Natural killer cell treated with Interleukin-12 subunit alpha and Interleukin-12 subunit beta and Interleukin-15 and Interleukin-18, amount 100 ng/mL, for 72 hours (primary cell): ENCODE measurements at regions not wholly inside any gene's neighbourhood (a gene's known extent, or its start where the extent isn't known, plus 50 kb on each side); places are given as distances from the start of the nearest gene placed in this dataset.

Source experiments
- ATAC-seq, 2 donors: fragments of 150-1000 bp; cut with Tn5 transposase in 1 of 2; sonication (Bioruptor Pico), chemical (Tn5 transposase) in 1 of 2; 2 replicates each; pipeline ENCODE4 v1.10.0; 2021
- DNase-seq: peaks from one replicate; pipeline ENCODE4 v3.0.0; 2022; ENCODE audit warnings: low spot score
- H3K27ac Mint-ChIP-seq, 2 donors: 1 replicate in 1 of 2; 2 replicates in 1 of 2; pipeline ENCODE4 v1.8.0; 2022; ENCODE audit warnings: mixed read lengths in 2 of 2, mild to moderate bottlenecking in 1 of 2, moderate library complexity in 1 of 2
- H3K27me3 Mint-ChIP-seq, 2 donors: 1 replicate in 1 of 2; 2 replicates in 1 of 2; pipeline ENCODE4 v1.8.0; 2022; ENCODE audit warnings: mixed read lengths in 2 of 2
- H3K36me3 Mint-ChIP-seq: one replicate; pipeline ENCODE4 v1.8.0; 2022; ENCODE audit warnings: mixed read lengths
- H3K4me1 Mint-ChIP-seq, 2 donors: 1 replicate in 1 of 2; 2 replicates in 1 of 2; pipeline ENCODE4 v1.8.0; 2022; ENCODE audit warnings: low read depth in 2 of 2, mixed read lengths in 2 of 2, mild to moderate bottlenecking in 1 of 2
- H3K4me3 Mint-ChIP-seq: one replicate; pipeline ENCODE4 v1.8.0; 2022; ENCODE audit warnings: mixed read lengths
- H3K9me3 Mint-ChIP-seq: 2 replicates; pipeline ENCODE4 v1.8.0; 2022; ENCODE audit warnings: mixed read lengths

- no peak for ATAC-seq
- H3K4me3 Mint-ChIP-seq: no peak overlapping the region
- peak overlapping the region in 1 of 2 donors; percentile 16 for H3K27ac Mint-ChIP-seq
- peaks cover 7 to 13% of the 10 kb centered on the region in 2 donors for H3K4me1 Mint-ChIP-seq
- no peak for DNase-seq
- no peaks in the 10 kb centered on the region for H3K9me3 Mint-ChIP-seq
- H3K27me3 Mint-ChIP-seq: no peaks in the 10 kb centered on the region
- no peaks in the 10 kb centered on the region for H3K36me3 Mint-ChIP-seq
Measured at GRCh38 chr2:8190279-8190678, 491.6 kb upstream of the ID2 start.

- peak overlapping the region in 1 of 2 donors; percentile 17 for H3K27ac Mint-ChIP-seq
- DNase-seq (no peak), ATAC-seq (no peak)
- H3K9me3 Mint-ChIP-seq: no peaks in the 10 kb centered on the region
- no peaks in the 10 kb centered on the region for H3K27me3 Mint-ChIP-seq
- no peak overlapping the region for H3K4me3 Mint-ChIP-seq
- peaks cover 7 to 13% of the 10 kb centered on the region in 2 donors for H3K4me1 Mint-ChIP-seq
- H3K36me3 Mint-ChIP-seq: no peaks in the 10 kb centered on the region
Measured at GRCh38 chr2:8191427-8191826, 490.4 kb upstream of the ID2 start.

GRCh38 chr2:8193146-8193545, 488.7 kb upstream of the ID2 start:
- H3K27me3 Mint-ChIP-seq: no peaks in the 10 kb centered on the region
- H3K27ac Mint-ChIP-seq: no peak overlapping the region
- DNase-seq: no peak
- H3K36me3 Mint-ChIP-seq: peaks cover under 1% of the 10 kb centered on the region
- ATAC-seq: no peak
- peaks cover 10 to 14% of the 10 kb centered on the region in 2 donors for H3K4me1 Mint-ChIP-seq
- H3K4me3 Mint-ChIP-seq: no peak overlapping the region
- H3K9me3 Mint-ChIP-seq: no peaks in the 10 kb centered on the region

- Mint-ChIP-seq H3K4me3 (no peak overlapping the region), H3K36me3 (peaks cover 9% of the 10 kb centered on the region), H3K27me3 (no peaks in the 10 kb centered on the region), H3K9me3 (no peaks in the 10 kb centered on the region), H3K27ac (peak overlapping the region in 1 of 2 donors; percentile 14), H3K4me1 (peaks cover 18 to 22% of the 10 kb centered on the region in 2 donors)
- ATAC-seq: no peak
- DNase-seq: no peak
Measured at GRCh38 chr2:8193686-8194615, 487.9 kb upstream of the ID2 start.

- Mint-ChIP-seq H3K9me3 (peaks cover 7% of the 10 kb centered on the region), H3K4me3 (no peak overlapping the region), H3K27ac (no peak overlapping the region), H3K4me1 (peaks cover 17 to 23% of the 10 kb centered on the region in 2 donors), H3K36me3 (peaks cover 19% of the 10 kb centered on the region), H3K27me3 (no peaks in the 10 kb centered on the region)
- DNase-seq (no peak), ATAC-seq (no peak)
Measured at GRCh38 chr2:8195784-8196183, 486.1 kb upstream of the ID2 start.

- Mint-ChIP-seq H3K27me3 (no peaks in the 10 kb centered on the region), H3K9me3 (peaks cover 7% of the 10 kb centered on the region), H3K36me3 (peaks cover 22% of the 10 kb centered on the region), H3K4me1 (peaks cover 21 to 28% of the 10 kb centered on the region in 2 donors), H3K27ac (no peak overlapping the region), H3K4me3 (no peak overlapping the region)
- ATAC-seq: no peak
- DNase-seq: no peak
Measured at GRCh38 chr2:8196316-8196715, 485.5 kb upstream of the ID2 start.

- ATAC-seq (no peak), DNase-seq (no peak)
- Mint-ChIP-seq H3K27ac (no peak overlapping the region), H3K4me3 (no peak overlapping the region), H3K36me3 (peaks cover 22% of the 10 kb centered on the region), H3K4me1 (peaks cover 22 to 23% of the 10 kb centered on the region in 2 donors), H3K9me3 (peaks cover 7% of the 10 kb centered on the region), H3K27me3 (no peaks in the 10 kb centered on the region)
Measured at GRCh38 chr2:8197101-8197500, 484.8 kb upstream of the ID2 start.

- peak overlapping the region in 1 of 2 donors; percentile 26 for H3K27ac Mint-ChIP-seq
- H3K27me3 Mint-ChIP-seq: no peaks in the 10 kb centered on the region
- H3K4me3 Mint-ChIP-seq: no peak overlapping the region
- peaks cover 22% of the 10 kb centered on the region for H3K36me3 Mint-ChIP-seq
- no peak for DNase-seq
- peaks cover 7% of the 10 kb centered on the region for H3K9me3 Mint-ChIP-seq
- ATAC-seq: no peak
- H3K4me1 Mint-ChIP-seq: peaks cover 23 to 28% of the 10 kb centered on the region in 2 donors
Measured at GRCh38 chr2:8197825-8198224, 484.0 kb upstream of the ID2 start.

- H3K27me3 Mint-ChIP-seq: no peaks in the 10 kb centered on the region
- ATAC-seq (no peak), DNase-seq (no peak)
- peaks cover 22% of the 10 kb centered on the region for H3K36me3 Mint-ChIP-seq
- peaks cover 17 to 26% of the 10 kb centered on the region in 2 donors for H3K4me1 Mint-ChIP-seq
- peaks cover 7% of the 10 kb centered on the region for H3K9me3 Mint-ChIP-seq
- H3K27ac Mint-ChIP-seq: peak overlapping the region; percentile 14 to 26
- H3K4me3 Mint-ChIP-seq: peak overlapping the region; percentile 19
Measured at GRCh38 chr2:8198766-8199382, 483.0 kb upstream of the ID2 start.

GRCh38 chr2:8202132-8202531, 479.7 kb upstream of the ID2 start:
- no peaks in the 10 kb centered on the region for H3K27me3 Mint-ChIP-seq

GRCh38 chr2:8203364-8203763, 478.5 kb upstream of the ID2 start:
- no peak for DNase-seq
- ATAC-seq: no peak
- Mint-ChIP-seq H3K36me3 (peaks cover 41% of the 10 kb centered on the region), H3K9me3 (peaks cover 16% of the 10 kb centered on the region), H3K27ac (peak overlapping the region in 1 of 2 donors; percentile 52), H3K4me3 (no peak overlapping the region), H3K27me3 (no peaks in the 10 kb centered on the region), H3K4me1 (peaks cover 14 to 24% of the 10 kb centered on the region in 2 donors)

More at GRCh38 chr2:8202132-8202531, 479.7 kb upstream of the ID2 start:
- Mint-ChIP-seq H3K9me3 (peaks cover 7% of the 10 kb centered on the region), H3K4me1 (peaks cover 15 to 24% of the 10 kb centered on the region in 2 donors), H3K27ac (peak overlapping the region in 1 of 2 donors; percentile 52), H3K36me3 (peaks cover 34% of the 10 kb centered on the region), H3K4me3 (no peak overlapping the region)
- DNase-seq (no peak), ATAC-seq (no peak)

GRCh38 chr2:8204711-8205110, 477.1 kb upstream of the ID2 start:
- Mint-ChIP-seq H3K4me3 (no peak overlapping the region), H3K4me1 (peaks cover 10 to 21% of the 10 kb centered on the region in 2 donors), H3K36me3 (peaks cover 41% of the 10 kb centered on the region), H3K27me3 (no peaks in the 10 kb centered on the region), H3K9me3 (peaks cover 14% of the 10 kb centered on the region), H3K27ac (no peak overlapping the region)
- no peak for DNase-seq
- no peak for ATAC-seq

- DNase-seq (no peak), ATAC-seq (no peak)
- no peaks in the 10 kb centered on the region for H3K27me3 Mint-ChIP-seq
- no peak overlapping the region for H3K27ac Mint-ChIP-seq
- H3K4me3 Mint-ChIP-seq: no peak overlapping the region
- H3K9me3 Mint-ChIP-seq: peaks cover 9% of the 10 kb centered on the region
- peaks cover 8 to 14% of the 10 kb centered on the region in 2 donors for H3K4me1 Mint-ChIP-seq
- peaks cover 29% of the 10 kb centered on the region for H3K36me3 Mint-ChIP-seq
Measured at GRCh38 chr2:8209494-8209893, 472.4 kb upstream of the ID2 start.

- H3K4me1 Mint-ChIP-seq: peaks cover 15 to 19% of the 10 kb centered on the region in 2 donors
- H3K27me3 Mint-ChIP-seq: no peaks in the 10 kb centered on the region
- DNase-seq (no peak), ATAC-seq (no peak)
- peaks cover 23% of the 10 kb centered on the region for H3K36me3 Mint-ChIP-seq
- no peak overlapping the region for H3K4me3 Mint-ChIP-seq
- peaks cover 9% of the 10 kb centered on the region for H3K9me3 Mint-ChIP-seq
- no peak overlapping the region for H3K27ac Mint-ChIP-seq
Measured at GRCh38 chr2:8211384-8211783, 470.5 kb upstream of the ID2 start.
